ENCODE measurements at regions not wholly inside any gene's neighbourhood (a gene's known extent, or its start where the extent isn't known, plus 50 kb on each side); places are given as distances from the start of the nearest gene placed in this dataset.
"Not testable (repeated sequence)": the region's sequence is repeated elsewhere in the genome, so short reads cannot be mapped to it uniquely, and the experiment has no call there.

DNA sequence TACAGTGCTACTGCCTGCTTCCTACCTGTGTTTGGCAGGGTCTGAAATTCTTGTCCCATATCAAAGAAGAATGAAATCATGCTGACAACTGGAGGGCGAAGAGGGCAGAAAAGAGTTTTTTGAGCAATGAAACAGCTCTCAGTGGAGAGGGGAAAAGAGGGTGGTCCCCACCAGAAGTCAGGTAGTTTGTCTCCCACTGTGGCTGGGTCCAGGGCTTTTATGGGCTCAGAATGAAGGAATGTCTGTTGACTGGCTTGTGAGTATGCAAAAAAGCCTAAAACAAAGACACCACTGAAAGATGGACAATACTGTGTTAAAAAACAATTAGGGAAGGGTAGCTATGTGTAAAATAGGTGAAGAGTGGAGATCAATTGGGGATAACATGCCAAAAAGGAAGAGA is 115.0 kb downstream of the ADAM29 start:
- DNase-seq (ENCODE audit: low read depth): no peak

DNA sequence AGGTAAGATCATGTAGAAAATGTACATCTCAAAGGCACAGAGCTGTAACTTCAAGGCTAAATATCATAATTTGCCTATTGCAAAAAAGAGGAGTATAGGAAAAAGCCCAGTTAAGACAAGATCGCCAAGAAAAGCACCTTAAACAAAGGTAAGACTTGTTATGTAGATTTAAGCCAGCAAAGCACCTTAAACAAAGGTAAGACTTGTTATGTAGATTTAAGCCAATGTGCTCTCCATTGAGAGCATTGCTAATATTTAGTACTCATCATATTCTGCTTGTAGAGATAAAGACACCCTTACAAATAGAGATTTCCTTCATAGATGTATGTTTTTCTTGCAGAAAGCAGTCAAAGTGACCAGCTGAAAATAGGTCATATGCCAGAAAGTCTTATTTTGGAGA is 115.8 kb downstream of the ADAM29 start:
- no peak for DNase-seq (ENCODE audit: low read depth)

DNA sequence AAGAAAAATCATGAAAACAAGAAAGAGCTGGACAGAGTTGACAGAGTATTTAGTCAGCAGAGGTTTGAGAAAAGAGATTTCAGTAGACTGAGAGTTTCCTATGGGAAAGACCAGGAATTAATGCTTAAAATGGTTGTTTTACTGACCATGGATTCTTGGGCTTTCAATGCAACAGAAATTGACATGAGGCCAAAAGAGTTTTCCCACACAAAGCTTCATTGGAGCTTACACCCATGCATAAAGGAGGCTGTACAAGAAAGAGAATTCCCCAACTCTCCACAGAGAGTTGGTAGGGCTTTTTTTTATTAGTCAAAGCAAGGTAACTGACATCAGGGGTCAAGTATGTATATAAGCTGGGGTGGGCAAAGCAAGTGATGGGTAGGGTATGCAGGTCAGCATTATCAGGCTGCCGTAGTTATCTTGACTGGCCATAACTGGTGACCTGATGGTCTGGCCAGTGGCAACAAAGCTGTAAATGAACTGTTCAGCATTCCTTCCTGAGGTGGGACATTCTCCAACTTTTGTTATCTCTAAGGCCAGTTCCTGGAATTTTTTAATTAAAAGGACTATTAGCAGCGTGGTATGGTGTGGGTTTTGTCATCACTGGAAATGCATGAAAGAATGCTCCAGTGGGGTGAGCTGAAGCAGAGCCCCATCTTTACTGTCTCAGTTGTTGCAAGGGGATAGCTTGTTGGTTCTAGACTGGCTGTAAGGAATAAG is 117.0 kb downstream of the ADAM29 start:
- no peak for DNase-seq (ENCODE audit: low read depth)

DNA sequence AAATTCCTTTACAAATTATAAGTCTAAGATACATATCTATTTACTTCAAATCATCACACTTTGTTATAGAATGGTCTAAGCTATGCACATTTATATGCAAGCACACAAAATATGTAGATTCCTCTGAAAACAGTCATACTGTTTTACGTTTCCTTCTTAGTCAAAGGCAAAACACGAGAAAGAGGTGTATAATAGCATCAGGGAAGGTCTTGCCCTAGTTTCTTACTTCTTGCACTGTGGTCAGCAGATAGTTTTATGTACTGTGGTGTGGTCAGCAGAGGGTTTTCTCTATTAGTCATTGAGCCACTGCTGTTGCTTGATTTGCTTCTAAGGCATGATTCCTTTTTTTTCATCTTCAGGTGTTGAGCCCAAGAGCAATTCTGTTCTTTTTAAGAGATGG is 117.7 kb downstream of the ADAM29 start:
- DNase-seq (ENCODE audit: low read depth): peak; percentile 74

DNA sequence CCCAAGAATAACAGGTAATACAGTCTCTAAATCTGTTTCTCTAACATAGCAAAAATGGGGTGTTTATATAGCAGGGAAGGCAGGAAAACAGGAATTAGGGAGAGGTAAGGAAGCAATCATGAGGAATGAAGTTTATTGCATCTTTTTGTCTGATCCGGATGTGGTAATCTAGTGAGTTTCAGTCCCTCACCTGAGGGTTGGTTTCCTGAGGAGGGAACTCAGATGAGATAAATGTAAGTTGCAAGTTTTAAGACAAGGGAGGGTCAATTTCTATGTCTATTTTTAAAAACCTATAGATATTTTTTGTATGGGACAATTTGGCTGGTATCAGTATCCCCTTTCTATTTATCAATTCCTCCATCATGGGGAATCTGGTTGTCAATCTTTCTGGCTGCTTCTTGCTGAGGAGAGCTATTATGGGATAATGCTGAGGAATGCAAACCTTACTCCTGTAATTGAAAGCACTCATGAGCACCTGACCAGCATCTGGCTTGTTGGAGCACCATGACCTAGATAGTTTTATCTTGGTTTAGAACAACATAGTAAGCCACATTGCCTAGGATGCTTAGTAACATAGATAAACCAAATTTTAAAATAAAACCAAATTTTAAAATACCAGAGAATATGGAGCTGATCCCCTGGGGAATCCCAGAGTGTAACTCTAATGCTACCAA is 130.1 kb downstream of the ADAM29 start:
- no peak for DNase-seq (ENCODE audit: low read depth)

DNA sequence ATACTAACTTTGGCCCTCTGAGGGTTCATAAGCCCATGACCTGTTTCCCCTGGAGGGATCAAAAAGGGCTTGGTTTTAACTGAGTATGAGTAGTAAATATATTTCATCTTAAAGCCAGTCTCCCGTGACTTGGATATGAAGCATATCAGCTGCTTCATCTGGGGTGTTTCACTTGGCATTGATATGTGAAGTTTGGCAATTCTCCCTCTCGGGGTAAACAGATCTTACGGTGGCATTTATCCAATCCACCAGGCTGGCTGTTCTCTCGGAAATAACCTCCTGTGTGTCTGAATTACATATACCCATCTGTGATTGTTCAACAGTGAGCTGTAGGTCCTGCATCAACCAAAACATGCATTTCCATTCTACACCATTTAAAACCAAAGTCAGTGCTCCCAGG is 130.7 kb downstream of the ADAM29 start:
- DNase-seq (ENCODE audit: low read depth): no peak

DNA sequence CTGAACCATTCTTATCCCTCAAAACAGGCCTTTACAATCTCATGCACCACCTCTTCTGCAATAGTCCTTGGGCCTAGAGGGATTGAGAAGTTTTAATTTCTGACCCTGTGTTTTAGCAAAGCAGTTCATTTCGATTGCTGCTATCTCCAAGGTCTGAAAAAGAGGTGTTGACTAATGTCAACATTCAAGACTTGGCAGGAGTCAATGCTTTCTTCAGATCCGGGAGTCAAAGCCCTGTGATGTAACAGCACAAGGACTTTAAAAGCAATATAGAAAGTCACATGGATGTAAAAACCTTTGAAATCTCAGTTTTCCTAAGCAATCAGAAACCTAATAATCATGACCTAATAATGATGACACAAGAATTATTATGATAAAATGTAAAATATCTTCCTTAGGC is 133.8 kb downstream of the ADAM29 start:
- no peak for DNase-seq (ENCODE audit: low read depth)

DNA sequence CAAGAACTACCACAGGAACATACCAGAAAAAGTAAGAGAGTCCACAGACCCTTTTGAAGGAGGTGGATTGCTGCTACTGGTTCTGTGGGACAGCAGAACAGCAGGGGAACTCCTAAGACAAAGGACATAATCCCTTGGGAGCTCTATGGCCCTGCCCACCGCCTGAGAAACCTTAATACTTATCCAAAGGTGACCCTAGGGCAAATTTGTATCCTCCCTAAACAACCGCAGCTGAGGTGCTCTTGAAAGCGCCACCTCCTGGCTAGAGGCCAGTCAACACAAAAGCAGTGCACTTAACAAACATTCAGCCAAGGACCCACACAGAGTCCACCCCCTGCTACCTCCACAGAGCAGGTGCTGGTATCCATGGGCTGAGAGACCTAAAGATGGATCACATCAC is 136.8 kb downstream of the ADAM29 start:
- DNase-seq (ENCODE audit: low read depth): no peak

DNA sequence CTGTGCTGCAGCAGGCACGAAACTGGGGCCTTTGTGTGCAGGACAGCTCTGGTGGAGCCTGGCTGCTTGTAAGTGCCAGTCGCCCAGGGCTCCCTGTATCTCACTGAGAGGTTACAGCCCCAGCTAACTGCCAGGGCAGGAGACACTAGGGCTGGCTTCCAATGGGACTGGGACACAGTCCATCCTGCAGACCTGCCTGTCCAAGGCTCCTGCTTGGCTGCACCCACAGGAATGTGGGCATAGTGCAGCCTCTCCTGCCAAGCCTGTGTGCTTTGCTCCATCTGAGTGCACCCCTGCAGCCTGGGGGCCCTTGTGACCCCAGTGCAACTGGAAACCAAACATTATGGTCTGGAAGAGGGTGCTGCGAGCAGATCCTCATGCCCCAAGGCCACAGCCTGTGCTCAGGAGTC is 144.0 kb downstream of the ADAM29 start:
- no peak for DNase-seq (ENCODE audit: low read depth)

DNA sequence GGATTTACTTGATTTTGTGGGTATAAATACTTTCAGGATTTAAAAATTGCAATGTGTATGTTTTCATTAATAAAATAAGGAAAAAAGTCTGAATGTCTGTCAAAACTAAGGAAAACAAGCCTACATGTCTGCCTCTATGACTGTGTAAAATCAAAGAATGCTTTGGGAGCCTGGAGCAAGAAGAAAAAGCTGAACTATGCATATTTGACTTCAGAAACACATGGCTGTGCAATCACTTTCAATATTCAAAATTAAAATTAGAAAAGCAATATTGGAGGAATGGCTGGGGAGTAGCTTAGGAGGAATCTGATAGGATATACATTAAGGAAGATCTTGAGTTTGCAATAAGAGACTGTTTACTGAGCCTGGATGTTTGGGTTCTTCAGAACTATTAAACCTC is 147.1 kb downstream of the ADAM29 start:
- DNase-seq (ENCODE audit: low read depth): no peak

DNA sequence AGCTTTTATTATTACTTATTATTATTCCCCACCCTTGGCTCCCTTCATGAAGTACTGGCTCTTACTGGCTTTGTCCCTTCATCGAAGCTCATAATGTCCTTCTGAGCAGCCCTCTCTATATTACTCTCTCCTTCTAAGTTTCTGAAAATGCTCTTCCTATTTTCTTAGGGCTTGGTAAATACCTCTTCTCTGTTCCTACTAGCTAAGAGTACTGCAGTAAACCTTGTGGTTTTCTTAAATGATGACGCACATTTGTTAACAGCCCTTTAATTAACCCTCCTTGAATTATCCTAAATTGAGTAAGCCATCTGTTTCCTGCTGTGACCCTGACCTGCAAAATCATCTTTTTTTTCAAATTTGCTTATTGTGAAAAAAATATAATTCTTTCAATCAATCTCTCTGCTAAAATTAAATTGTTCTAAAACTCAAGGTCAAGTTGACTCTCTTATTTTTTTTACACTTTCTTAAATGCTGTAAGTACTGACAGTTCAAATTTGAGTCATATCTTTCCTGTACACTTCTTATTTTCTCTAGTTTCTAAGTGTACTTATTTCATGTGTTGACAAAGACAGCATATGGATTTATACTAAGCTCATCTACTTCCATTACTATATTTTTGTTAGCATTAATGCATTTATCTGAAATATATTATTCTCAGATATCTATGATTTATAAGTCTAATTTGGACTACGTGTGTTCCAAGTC is 148.9 kb downstream of the ADAM29 start:
- no peak for DNase-seq (ENCODE audit: low read depth)

DNA sequence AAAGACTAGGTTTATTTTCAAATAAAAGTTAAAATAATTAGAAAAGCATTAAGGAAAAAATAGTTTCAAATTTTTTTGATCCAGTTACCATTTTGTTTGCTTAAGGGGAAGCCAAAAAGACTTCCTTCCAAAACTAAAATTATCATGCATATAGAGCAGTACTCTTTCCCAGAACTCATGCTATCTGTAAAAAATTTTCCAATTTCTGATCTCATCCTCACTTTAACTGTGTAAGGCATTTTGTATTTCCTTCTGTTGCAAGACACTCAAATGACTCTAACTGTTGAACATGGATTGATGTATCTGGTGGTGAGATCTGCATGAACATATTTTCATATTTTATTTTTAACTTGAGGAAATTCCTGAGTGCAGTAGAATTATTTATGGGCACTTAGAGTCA is 150.1 kb downstream of the ADAM29 start:
- DNase-seq (ENCODE audit: low read depth): no peak

DNA sequence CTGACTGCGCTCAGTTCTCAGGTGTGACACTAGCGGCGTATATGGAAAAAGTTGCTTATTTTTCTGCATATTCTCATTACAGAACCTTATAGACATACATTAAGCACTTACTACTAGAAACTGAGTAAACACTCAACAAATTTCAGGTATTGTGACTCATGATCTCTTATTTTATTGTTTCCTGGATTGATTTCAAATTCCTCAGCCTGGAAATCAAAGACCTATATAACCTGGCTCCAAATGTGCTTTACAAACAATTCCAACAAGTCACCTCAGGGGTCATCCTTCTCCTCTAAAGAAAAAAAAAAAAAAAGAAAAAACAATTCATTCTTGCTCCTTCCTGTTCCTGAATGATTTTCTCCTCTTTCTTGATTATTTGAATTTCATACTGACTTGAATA is 152.3 kb downstream of the ADAM29 start:
- DNase-seq (ENCODE audit: low read depth): no peak

DNA sequence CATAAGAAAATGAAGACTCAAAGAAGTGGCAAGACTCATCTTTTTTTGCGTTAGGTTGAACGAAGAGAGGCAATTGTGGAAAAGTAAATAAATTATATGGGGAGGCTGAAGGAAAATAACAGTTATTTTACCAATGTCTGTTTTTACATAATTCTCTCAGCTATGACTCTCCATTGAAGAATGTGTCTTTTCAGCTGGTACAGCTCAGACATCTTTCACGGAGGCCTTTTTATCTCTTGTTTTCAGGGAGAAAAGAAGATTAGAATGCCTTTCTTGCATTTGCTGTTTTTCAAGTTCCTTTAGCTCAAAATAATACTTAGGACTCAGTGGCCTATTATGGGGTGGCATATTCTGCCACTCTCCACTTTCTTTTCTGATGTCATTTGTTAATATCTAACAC is 153.0 kb downstream of the ADAM29 start:
- no peak for DNase-seq (ENCODE audit: low read depth)

DNA sequence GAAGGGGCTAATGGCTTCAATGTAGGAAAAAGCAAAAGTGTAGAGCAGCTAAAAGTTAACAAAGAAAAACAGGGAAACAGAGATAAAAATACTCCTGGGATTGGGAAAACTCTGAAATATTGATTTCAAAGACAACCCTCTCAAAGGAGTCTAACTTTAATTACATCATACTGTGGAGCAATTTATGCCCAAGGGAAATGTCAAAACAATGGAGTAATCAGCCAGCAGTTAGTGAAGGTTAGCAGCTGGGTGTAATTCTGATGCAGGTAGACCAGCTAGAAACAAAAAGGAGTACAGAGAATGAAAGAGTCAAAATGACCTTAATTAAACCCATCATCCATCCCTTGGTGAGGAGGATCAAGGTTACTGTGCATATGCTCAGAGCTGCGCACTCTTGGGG is 169.0 kb downstream of the ADAM29 start:
- DNase-seq (ENCODE audit: low read depth): no peak

DNA sequence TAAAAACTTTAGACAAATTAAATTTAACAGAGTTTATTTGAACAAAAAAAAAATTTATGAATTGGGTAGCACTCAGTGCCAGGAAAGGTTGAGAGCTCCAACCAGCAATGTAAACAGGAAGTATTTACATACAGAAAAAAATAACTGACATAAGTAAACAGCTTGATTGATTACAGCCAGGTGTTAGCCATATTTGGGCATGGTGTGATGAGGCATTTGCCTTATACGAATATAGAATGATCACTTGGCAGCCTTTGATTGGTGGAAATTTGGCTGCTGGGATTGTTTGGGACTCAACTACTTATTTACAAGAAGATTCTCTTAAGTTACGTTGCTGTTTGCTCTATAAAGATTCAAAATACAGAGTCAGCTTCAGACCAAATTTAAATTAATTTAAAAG is 172.0 kb downstream of the ADAM29 start:
- DNase-seq (ENCODE audit: low read depth): no peak

DNA sequence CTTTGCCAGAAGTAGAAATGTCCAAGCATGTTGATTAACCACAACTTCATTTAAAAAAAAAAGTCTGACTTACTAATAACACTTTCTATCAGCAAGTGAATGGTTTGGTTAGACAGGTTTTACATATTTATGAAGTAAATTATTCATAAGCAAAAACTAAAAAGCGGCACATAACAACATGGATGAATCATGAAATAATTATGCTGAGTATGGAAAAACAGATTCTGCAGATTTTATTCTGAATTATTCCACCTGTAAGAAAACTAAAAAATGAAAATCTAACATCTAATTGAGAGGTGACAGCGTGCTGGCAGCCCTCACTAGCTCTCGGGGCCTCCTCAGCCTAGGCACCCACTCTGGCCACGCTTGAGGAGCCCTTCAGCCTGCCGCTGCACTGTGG is 173.5 kb downstream of the ADAM29 start:
- no peak for DNase-seq (ENCODE audit: low read depth)

DNA sequence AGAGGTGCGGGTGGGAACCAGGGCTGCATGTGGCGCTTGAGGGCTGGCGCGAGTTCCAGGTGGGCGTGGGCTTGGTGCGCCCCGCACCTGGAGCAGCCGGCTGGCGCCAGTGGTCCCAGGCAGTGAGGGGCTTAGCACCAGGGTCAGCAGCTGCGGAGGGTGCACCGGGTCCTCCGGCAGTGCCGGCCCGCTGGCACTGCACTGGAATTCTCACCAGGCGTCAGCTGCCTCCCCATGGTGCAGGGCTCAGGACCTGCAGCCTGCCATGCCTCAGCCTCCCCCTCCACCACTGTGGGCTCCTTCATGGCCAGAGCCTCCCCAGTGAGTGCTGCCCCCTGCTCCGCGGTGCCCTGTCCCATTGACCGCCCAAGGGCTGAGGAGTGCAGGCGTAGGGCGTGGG is 174.0 kb downstream of the ADAM29 start:
- DNase-seq (ENCODE audit: low read depth): no peak

DNA sequence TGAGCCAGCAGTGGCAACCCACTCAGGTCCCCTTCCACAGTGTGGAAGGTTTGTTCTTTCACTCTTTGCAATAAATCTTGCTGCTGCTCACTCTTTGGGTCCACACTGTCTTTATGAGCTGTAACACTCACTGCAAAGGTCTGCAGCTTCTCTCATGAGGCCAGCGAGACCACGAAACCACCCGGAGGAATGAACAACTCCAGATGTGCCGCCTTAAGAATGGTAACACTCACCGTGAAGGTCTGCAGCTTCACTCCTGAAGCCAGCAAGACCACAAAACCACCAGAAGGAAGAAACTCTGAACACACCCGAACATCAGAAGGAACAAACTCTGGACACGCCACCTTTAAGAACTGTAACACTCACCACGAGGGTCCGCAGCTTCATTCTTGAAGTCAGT is 174.9 kb downstream of the ADAM29 start:
- DNase-seq (ENCODE audit: low read depth): not testable (repeated sequence)

DNA sequence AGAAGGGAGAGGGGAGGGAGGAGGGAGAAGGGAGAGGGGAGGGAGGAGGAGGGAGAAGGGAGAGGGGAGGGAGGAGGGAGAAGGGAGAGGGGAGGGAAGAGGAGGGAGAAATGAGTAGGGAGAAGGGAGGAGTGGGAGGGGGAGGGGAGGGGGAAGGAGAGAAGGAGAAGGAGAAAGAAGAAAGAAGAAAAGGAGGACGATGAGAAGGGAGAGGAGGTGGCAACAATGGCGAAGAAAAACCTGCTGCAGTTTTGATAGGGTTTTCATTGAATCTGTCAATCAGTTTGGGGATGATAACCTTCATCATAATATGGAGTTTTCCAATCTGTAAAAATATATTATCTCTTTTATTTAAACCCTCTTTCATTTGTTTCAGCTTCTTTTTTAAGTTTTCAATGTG is 185.2 kb downstream of the ADAM29 start:
- no peak for DNase-seq (ENCODE audit: low read depth)

DNA sequence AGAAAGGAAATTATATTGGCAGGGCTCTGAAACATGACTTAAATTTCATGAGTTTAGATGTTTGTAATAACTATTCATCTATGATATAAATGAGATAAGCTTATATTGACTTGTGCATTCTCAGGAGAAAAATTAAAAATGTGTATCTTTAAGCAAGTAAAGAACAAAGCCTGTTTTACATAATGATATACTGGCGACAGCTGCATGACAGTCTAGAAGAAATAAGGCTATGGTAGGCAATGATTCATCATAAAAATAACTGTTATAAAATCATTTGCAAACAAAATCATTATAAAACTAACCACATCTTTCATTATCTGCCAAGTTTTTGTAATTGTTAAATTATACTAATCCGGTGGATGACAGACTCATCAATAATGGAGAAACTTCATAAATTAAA is 188.1 kb downstream of the ADAM29 start:
- DNase-seq (ENCODE audit: low read depth): no peak

DNA sequence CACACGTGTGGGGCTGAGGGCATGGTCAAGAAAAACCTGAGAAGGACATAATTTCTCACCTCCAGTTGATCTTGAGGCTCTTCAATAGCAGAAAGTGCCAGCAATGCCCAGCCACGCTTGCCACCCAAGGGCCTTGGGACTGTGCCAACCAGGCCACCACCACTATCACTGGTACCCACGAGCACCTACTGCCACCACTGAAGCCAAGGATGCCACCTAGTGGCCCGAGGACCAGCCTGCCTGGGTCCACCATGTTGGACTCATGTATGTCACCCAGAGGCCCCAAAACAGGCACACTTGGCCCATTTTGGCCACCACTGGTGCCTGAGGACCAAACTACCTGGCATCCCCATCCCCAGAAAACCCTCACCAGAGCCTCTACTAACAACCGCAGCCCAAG is 191.8 kb downstream of the ADAM29 start:
- DNase-seq (ENCODE audit: low read depth): no peak

DNA sequence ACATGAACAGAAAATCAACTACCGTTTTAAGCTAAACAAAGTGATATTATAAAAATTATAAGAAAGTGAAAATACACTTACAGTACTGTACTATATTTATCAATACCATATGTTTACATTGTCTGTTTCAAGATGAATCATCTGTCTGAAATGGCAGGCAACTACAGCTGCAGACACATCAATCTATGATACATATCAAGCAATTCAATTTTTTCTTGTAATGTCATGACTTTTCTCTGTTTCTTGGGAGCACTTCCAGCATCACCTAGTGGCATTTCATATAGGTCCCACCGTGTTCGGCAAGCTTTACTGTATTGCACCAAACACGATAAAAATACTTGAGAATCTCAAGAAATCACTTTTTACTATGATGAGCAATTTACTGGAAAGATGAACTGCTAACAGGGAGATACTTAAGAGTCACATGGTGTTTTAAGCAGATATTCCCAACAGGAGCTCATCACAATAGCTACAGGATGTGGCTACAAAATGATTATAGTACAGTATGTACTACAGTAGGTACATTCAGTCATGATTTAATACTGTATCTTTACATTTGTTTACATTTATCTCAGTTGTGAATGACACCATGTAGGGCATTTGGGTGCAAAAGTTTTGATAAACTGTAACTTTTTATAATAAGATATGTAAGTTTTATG is 207.4 kb downstream of the ADAM29 start:
- DNase-seq (ENCODE audit: low read depth): peak; percentile 18
